Nephron progenitor cell (in vitro differentiated cells): ENCODE measurements at regions not wholly inside any gene's neighbourhood (a gene's known extent, or its start where the extent isn't known, plus 50 kb on each side); places are given as distances from the start of the nearest gene placed in this dataset.
"Not testable (repeated sequence)": the region's sequence is repeated elsewhere in the genome, so short reads cannot be mapped to it uniquely, and the experiment has no call there.

Experiments used
- DNase-seq: peaks from one replicate; pipeline ENCODE4 v3.0.0; 2021
- H3K27ac Mint-ChIP-seq: 2 replicates; pipeline ENCODE4 v1.8.0; 2021; ENCODE audit warnings: mild to moderate bottlenecking, moderate library complexity, mixed read lengths
- H3K27me3 Mint-ChIP-seq: 2 replicates; pipeline ENCODE4 v1.8.0; 2021; ENCODE audit warnings: mild to moderate bottlenecking, low read depth, mixed read lengths; ENCODE audit not compliant: poor library complexity
- H3K36me3 Mint-ChIP-seq: 2 replicates; pipeline ENCODE4 v1.8.0; 2021; ENCODE audit warnings: low read depth, mixed read lengths
- H3K4me1 Mint-ChIP-seq: 2 replicates; pipeline ENCODE4 v1.8.0; 2021; ENCODE audit warnings: mixed read lengths
- H3K4me3 Mint-ChIP-seq: 2 replicates; pipeline ENCODE4 v1.8.0; 2021; ENCODE audit warnings: mild to moderate bottlenecking, moderate library complexity, mixed read lengths
- H3K9me3 Mint-ChIP-seq: 2 replicates; pipeline ENCODE4 v1.8.0; 2021; ENCODE audit warnings: mild to moderate bottlenecking, moderate library complexity, mixed read lengths
- CTCF ChIP-seq: fragments of 200-600 bp; sonication (generic); IDR thresholded peaks from 2 replicates; pipeline ENCODE4 v1.5.0; 2021; ENCODE audit warnings: antibody characterized with exemption

GRCh38 chr4:103425406-103425805 lies 227.3 kb upstream of the CENPE start:
- H3K27me3 Mint-ChIP-seq: no peaks in the 10 kb centered on the region

GRCh38 chr4:103424853-103425252 lies 226.7 kb upstream of the CENPE start:
- H3K27me3 Mint-ChIP-seq: no peaks in the 10 kb centered on the region
- H3K4me1 Mint-ChIP-seq: no peaks in the 10 kb centered on the region
- no peak for TF ChIP-seq CTCF
- H3K36me3 Mint-ChIP-seq: no peaks in the 10 kb centered on the region
- DNase-seq: no peak
- H3K4me3 Mint-ChIP-seq: no peak overlapping the region
- H3K27ac Mint-ChIP-seq: no peak overlapping the region
- no peaks in the 10 kb centered on the region for H3K9me3 Mint-ChIP-seq

More at GRCh38 chr4:103425406-103425805, 227.3 kb upstream of the CENPE start:
- no peak for DNase-seq
- H3K4me3 Mint-ChIP-seq: no peak overlapping the region
- H3K9me3 Mint-ChIP-seq: no peaks in the 10 kb centered on the region
- H3K36me3 Mint-ChIP-seq: no peaks in the 10 kb centered on the region
- H3K27ac Mint-ChIP-seq: no peak overlapping the region
- no peak for TF ChIP-seq CTCF
- no peaks in the 10 kb centered on the region for H3K4me1 Mint-ChIP-seq

DNA sequence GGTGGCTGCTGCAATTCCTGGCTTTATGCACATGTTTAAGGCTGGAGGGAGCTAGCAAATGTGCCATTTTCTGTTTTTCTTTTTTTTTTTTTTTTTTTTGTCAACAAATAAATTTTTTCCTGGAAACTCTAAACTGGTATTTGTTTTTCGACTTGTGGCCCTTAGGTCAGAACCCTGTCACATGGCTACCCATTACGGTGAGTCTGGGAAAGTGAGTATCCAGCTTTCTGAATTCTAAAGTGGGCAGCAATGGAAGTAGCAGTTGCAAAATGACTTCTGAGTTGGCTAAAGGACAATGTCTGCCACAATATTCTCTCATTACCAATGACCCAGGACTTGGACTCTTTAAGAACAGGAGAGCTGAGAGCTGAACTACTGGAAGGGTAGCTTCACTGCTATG lies 225.1 kb upstream of the CENPE start:
- H3K36me3 Mint-ChIP-seq: no peaks in the 10 kb centered on the region
- DNase-seq: no peak
- H3K4me1 Mint-ChIP-seq: no peaks in the 10 kb centered on the region
- no peaks in the 10 kb centered on the region for H3K9me3 Mint-ChIP-seq
- no peak overlapping the region for H3K27ac Mint-ChIP-seq
- no peaks in the 10 kb centered on the region for H3K27me3 Mint-ChIP-seq
- TF ChIP-seq CTCF: no peak
- H3K4me3 Mint-ChIP-seq: no peak overlapping the region

GRCh38 chr4:103422467-103423219 lies 224.5 kb upstream of the CENPE start:
- Mint-ChIP-seq H3K27me3 (no peaks in the 10 kb centered on the region), H3K36me3 (no peaks in the 10 kb centered on the region), H3K27ac (no peak overlapping the region), H3K4me3 (no peak overlapping the region), H3K4me1 (no peaks in the 10 kb centered on the region), H3K9me3 (no peaks in the 10 kb centered on the region)
- DNase-seq: no peak
- TF ChIP-seq CTCF: no peak

GRCh38 chr4:103415801-103416200 lies 217.7 kb upstream of the CENPE start:
- Mint-ChIP-seq H3K9me3 (no peaks in the 10 kb centered on the region), H3K4me1 (no peaks in the 10 kb centered on the region), H3K27ac (no peak overlapping the region), H3K4me3 (no peak overlapping the region), H3K36me3 (peaks cover 5% of the 10 kb centered on the region), H3K27me3 (no peaks in the 10 kb centered on the region)
- TF ChIP-seq CTCF: no peak
- no peak for DNase-seq

DNA sequence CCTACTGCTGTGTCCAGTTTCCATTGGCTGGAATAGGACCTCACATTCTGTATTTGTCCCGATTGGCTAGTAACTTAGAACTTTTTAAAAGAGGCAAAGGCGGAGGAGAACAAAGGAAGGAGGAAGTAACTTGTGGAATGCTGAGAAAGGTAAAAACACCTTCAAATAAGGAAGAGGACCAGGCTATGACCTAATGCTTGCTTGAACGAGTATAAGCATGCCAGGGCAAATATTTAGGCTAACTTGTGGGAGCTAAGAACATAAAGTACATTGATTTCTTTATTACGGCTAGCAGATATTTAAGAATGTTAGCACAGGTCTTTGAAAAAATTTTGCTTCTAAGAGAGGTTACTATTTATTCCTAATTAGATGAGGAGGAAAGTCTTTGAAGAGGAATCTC lies 214.5 kb upstream of the CENPE start:
- H3K9me3 Mint-ChIP-seq, DNase-seq, H3K4me1 Mint-ChIP-seq, H3K36me3 Mint-ChIP-seq, H3K4me3 Mint-ChIP-seq, H3K27me3 Mint-ChIP-seq, H3K27ac Mint-ChIP-seq: not testable (repeated sequence)
